ENCODE measurements at regions not wholly inside any gene's neighbourhood (a gene's known extent, or its start where the extent isn't known, plus 50 kb on each side); places are given as distances from the start of the nearest gene placed in this dataset.

GRCh38 chr1:219520241-219520640 is 92.7 kb downstream of the ZC3H11B start:
- intact Hi-C loops (cut with micrococcal nuclease; ENCODE audit: unreplicated experiment): no loop called here
- no TSS peak for BruUV-seq (replicated peaks)
- no peaks in the 10 kb centered on the region for H3K36me3 ChIP-seq (ENCODE audit: insufficient read depth, low read length)

DNA sequence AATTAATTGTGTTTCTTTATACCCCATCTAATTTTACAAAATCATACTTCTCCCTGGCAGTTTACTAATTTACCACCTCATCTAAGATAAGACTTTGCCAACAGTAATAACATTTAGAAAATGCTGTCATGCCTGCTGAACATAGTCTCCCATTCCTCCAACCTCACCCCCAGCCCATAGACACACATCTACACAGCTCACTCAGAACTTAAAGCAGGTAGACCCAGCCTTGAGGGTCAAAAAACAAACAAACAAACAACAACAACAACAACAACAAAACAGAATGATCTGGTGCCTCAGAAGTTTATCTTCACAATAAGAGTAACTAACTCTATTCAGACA is 94.0 kb downstream of the ZC3H11B start:
- Histone ChIP-seq H3K4me3 (ENCODE audit: low read depth, low read length, poor library complexity, severe bottlenecking) (no peak overlapping the region), H3K4me2 (ENCODE audit: low read length) (no peak overlapping the region), H3K79me2 (ENCODE audit: insufficient read depth, low read depth, low read length) (no peaks in the 10 kb centered on the region), H2AFZ (ENCODE audit: low read length) (no peak overlapping the region), H4K20me1 (ENCODE audit: insufficient read depth, low read length) (no peaks in the 10 kb centered on the region), H3K9me2 (ENCODE audit: insufficient read depth, low read length) (no peaks in the 10 kb centered on the region), H3K4me1 (ENCODE audit: insufficient read depth, low read length, poor library complexity, severe bottlenecking) (no peaks in the 10 kb centered on the region), H3K9me3 (ENCODE audit: low read length) (no peaks in the 10 kb centered on the region), H3K27ac (ENCODE audit: low read depth, low read length, poor library complexity, severe bottlenecking) (no peak overlapping the region), H3K36me3 (ENCODE audit: insufficient read depth, low read length) (no peaks in the 10 kb centered on the region)
- no TSS peak for BruUV-seq (replicated peaks)
- no peak for DNase-seq (ENCODE audit: low spot score)
- intact Hi-C loops (cut with micrococcal nuclease; ENCODE audit: unreplicated experiment): no loop called here
- no peak for TF ChIP-seq CTCF (conservative IDR thresholded peaks at IDR 0.05; ENCODE audit: low read length)
- TF ChIP-seq EZH2phosphoT487 (IDR thresholded peaks at IDR 0.05; ENCODE audit: borderline replicate concordance, low read depth, low read length): no peak
- ChIA-PET CTCF (ENCODE audit: unreplicated experiment) (no interaction called here), POLR2A (interaction anchor here (0.6 kb wide), 1 partner anchor 605 kb away, joined by 3 read pairs; no protein-coding TSS in a partner anchor)

More at GRCh38 chr1:219520241-219520640, 92.7 kb downstream of the ZC3H11B start:
- ChIA-PET CTCF (ENCODE audit: unreplicated experiment) (no interaction called here), POLR2A (no interaction called here)
- no peak for TF ChIP-seq CTCF (conservative IDR thresholded peaks at IDR 0.05; ENCODE audit: low read length)
- no peak for TF ChIP-seq EZH2phosphoT487 (IDR thresholded peaks at IDR 0.05; ENCODE audit: borderline replicate concordance, low read depth, low read length)
- Histone ChIP-seq H4K20me1 (ENCODE audit: insufficient read depth, low read length) (no peaks in the 10 kb centered on the region), H3K4me3 (ENCODE audit: low read depth, low read length, poor library complexity, severe bottlenecking) (no peak overlapping the region), H3K4me1 (ENCODE audit: insufficient read depth, low read length, poor library complexity, severe bottlenecking) (no peaks in the 10 kb centered on the region), H3K79me2 (ENCODE audit: insufficient read depth, low read depth, low read length) (no peaks in the 10 kb centered on the region), H2AFZ (ENCODE audit: low read length) (no peak overlapping the region), H3K9me3 (ENCODE audit: low read length) (no peaks in the 10 kb centered on the region), H3K27ac (ENCODE audit: low read depth, low read length, poor library complexity, severe bottlenecking) (no peak overlapping the region), H3K4me2 (ENCODE audit: low read length) (no peak overlapping the region), H3K9me2 (ENCODE audit: insufficient read depth, low read length) (no peaks in the 10 kb centered on the region)
- no peak for DNase-seq (ENCODE audit: low spot score)

DNA sequence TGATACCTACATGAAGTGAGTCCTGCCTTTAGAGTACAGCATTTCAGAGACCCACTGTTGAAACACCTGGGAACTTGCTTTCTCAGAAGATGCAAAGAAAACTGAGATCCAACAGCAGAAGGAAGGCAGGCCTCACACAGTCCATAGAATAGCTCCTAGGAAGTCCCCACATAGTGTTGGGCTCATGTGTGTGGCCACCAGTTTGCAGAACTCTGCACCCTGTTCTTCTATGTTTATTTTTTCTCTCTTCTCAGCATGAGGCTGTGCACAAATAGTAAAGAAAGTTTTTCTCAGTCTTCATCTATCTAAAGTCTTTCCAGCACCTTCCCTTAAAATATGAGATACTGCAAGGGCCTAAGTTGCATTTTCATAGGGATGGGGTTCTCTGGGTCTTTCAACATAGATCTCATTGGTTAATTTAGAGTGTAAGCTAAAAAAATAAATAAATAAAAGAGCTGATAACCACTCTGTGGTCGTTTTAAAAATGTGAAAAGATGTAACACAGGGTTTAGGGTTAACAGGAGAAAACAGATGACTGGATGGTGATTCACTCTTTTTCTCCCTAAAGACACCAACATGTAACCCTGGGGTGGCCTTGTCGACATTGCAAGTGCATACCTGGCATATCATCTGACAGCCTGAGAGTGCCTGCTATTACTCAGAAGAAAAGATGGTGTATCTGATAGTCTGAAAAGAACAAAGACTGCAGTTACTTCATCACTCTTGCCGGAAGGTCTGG is 94.6 kb downstream of the ZC3H11B start:
- TF ChIP-seq EZH2phosphoT487 (IDR thresholded peaks at IDR 0.05; ENCODE audit: borderline replicate concordance, low read depth, low read length): no peak
- TF ChIP-seq CTCF (conservative IDR thresholded peaks at IDR 0.05; ENCODE audit: low read length): no peak
- Histone ChIP-seq H3K27ac (ENCODE audit: low read depth, low read length, poor library complexity, severe bottlenecking) (no peak overlapping the region), H2AFZ (ENCODE audit: low read length) (no peak overlapping the region), H4K20me1 (ENCODE audit: insufficient read depth, low read length) (no peaks in the 10 kb centered on the region), H3K9me2 (ENCODE audit: insufficient read depth, low read length) (no peaks in the 10 kb centered on the region), H3K4me1 (ENCODE audit: insufficient read depth, low read length, poor library complexity, severe bottlenecking) (no peaks in the 10 kb centered on the region), H3K9me3 (ENCODE audit: low read length) (no peaks in the 10 kb centered on the region), H3K36me3 (ENCODE audit: insufficient read depth, low read length) (no peaks in the 10 kb centered on the region), H3K4me2 (ENCODE audit: low read length) (no peak overlapping the region), H3K4me3 (ENCODE audit: low read depth, low read length, poor library complexity, severe bottlenecking) (no peak overlapping the region), H3K79me2 (ENCODE audit: insufficient read depth, low read depth, low read length) (no peaks in the 10 kb centered on the region)
- DNase-seq (ENCODE audit: low spot score): no peak
- CTCF ChIA-PET (ENCODE audit: unreplicated experiment): no interaction called here
- no TSS peak for BruUV-seq (replicated peaks)
- POLR2A ChIA-PET: interaction anchor here (0.6 kb wide), 1 partner anchor 605 kb away, joined by 3 read pairs; no protein-coding TSS in a partner anchor
- intact Hi-C loops (cut with micrococcal nuclease; ENCODE audit: unreplicated experiment): no loop called here
